ENCODE measurements at regions not wholly inside any gene's neighbourhood (a gene's known extent, or its start where the extent isn't known, plus 50 kb on each side); places are given as distances from the start of the nearest gene placed in this dataset.

DNA sequence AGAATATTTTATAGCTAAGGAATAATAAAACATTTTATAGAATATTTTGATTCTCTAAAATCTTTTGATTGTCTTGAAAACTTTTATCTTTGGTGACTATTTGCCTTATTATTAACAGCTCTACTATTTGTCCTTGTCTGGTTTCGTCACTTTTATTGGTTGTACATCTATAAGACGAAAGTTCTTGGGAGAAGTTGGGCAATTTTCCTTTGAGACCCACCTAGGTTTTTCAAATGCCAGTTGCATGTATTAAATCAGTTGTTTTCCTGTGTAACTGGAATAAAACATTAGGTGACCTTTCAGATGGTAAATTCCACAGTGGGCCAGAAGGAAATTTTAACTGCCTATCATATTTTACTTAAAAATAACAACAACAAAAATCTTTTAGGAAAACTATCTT lies 1245.7 kb downstream of the SI start:
- no peak overlapping the region for H3K27ac Mint-ChIP-seq
- Histone ChIP-seq H2AFZ (ENCODE audit: insufficient read depth, low read depth, low read length, poor library complexity, severe bottlenecking) (no peak overlapping the region), H3K27me3 (replicated peaks in 1 of 4; ENCODE audit: control extremely low read depth in 1 of 4, control insufficient read depth in 3 of 4, insufficient read depth in 4 of 4, low read length in 3 of 4) (no peaks in the 10 kb centered on the region), H3K4me3 (ENCODE audit: control extremely low read depth in 1 of 5, extremely low read depth in 1 of 5, insufficient read depth in 1 of 5, low read depth in 2 of 5, low read length in 4 of 5) (no peak overlapping the region), H4K20me1 (ENCODE audit: control insufficient read depth, insufficient read depth, low read length, poor library complexity, severe bottlenecking) (no peaks in the 10 kb centered on the region), H3K4me1 (ENCODE audit: control insufficient read depth in 2 of 2, insufficient read depth in 2 of 2, low read length in 2 of 2) (no peaks in the 10 kb centered on the region), H3K9me3 (ENCODE audit: control extremely low read depth in 1 of 3, control insufficient read depth in 2 of 3, insufficient read depth in 1 of 3, low read length in 2 of 3) (no peaks in the 10 kb centered on the region), H3K79me2 (ENCODE audit: control insufficient read depth, insufficient read depth, low read length) (no peaks in the 10 kb centered on the region), H3K27ac (ENCODE audit: low read length in 2 of 2) (no peak overlapping the region), H3K36me3 (replicated peaks in 1 of 2; ENCODE audit: control extremely low read depth in 1 of 2, control insufficient read depth in 1 of 2, extremely low read depth in 1 of 2, insufficient read depth in 2 of 2, low read length in 1 of 2) (no peaks in the 10 kb centered on the region), H3K4me2 (replicated peaks; ENCODE audit: low read depth, low read length, poor library complexity, severe bottlenecking) (no peak overlapping the region), H3K9ac (ENCODE audit: low read length) (no peak overlapping the region)
- H3K9me3 Mint-ChIP-seq (ENCODE audit: insufficient read depth), result no peaks in the 10 kb centered on the region
- no CpG with 5 or more reads among the region's 2 CpGs for WGBS (ENCODE audit: insufficient coverage)
- H3K4me1 Mint-ChIP-seq, result no peaks in the 10 kb centered on the region
- DNase-seq (no peak), ATAC-seq (ENCODE audit: low read depth) (no peak)
- POLR2A ChIA-PET, result no interaction called here
- CTCF ChIA-PET, result no interaction called here
- intact Hi-C loops (cut with micrococcal nuclease), result no loop called here
- no peak overlapping the region for H3K4me3 Mint-ChIP-seq
- no peaks in the 10 kb centered on the region for H3K27me3 Mint-ChIP-seq
- TF ChIP-seq, protein P1, sequence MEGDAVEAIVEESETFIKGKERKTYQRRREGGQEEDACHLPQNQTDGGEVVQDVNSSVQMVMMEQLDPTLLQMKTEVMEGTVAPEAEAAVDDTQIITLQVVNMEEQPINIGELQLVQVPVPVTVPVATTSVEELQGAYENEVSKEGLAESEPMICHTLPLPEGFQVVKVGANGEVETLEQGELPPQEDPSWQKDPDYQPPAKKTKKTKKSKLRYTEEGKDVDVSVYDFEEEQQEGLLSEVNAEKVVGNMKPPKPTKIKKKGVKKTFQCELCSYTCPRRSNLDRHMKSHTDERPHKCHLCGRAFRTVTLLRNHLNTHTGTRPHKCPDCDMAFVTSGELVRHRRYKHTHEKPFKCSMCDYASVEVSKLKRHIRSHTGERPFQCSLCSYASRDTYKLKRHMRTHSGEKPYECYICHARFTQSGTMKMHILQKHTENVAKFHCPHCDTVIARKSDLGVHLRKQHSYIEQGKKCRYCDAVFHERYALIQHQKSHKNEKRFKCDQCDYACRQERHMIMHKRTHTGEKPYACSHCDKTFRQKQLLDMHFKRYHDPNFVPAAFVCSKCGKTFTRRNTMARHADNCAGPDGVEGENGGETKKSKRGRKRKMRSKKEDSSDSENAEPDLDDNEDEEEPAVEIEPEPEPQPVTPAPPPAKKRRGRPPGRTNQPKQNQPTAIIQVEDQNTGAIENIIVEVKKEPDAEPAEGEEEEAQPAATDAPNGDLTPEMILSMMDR (IDR thresholded peaks at IDR 0.05), result no peak
- no peak for TF ChIP-seq EZH2 (IDR thresholded peaks at IDR 0.05; ENCODE audit: borderline replicate concordance, insufficient read depth, low read depth, low read length, poor library complexity, severe bottlenecking)

DNA sequence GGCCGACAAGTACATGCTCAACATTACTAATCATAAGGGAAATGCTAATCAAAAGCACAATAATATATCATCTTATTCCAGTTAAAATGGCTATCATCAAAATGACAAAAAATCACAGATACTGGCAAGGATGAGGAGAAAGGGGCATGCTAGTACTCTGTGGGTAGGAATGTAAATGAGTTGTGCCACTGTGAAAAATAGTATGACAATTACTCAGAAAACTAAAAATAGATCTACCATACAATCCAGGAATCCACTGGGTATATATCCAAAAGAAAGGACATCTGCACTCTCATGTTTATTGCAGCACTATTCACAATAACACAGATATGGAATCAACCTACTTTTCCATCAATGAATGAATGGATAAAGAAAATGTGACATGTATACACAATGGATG lies 1256.5 kb downstream of the SI start:
- ATAC-seq (ENCODE audit: low read depth) (no peak), DNase-seq (no peak)
- Histone ChIP-seq H3K4me1 (ENCODE audit: control insufficient read depth in 2 of 2, insufficient read depth in 2 of 2, low read length in 2 of 2) (no peaks in the 10 kb centered on the region), H3K79me2 (ENCODE audit: control insufficient read depth, insufficient read depth, low read length) (no peaks in the 10 kb centered on the region), H3K4me2 (replicated peaks; ENCODE audit: low read depth, low read length, poor library complexity, severe bottlenecking) (no peak overlapping the region), H3K36me3 (replicated peaks in 1 of 2; ENCODE audit: control extremely low read depth in 1 of 2, control insufficient read depth in 1 of 2, extremely low read depth in 1 of 2, insufficient read depth in 2 of 2, low read length in 1 of 2) (no peaks in the 10 kb centered on the region), H3K27me3 (replicated peaks in 1 of 4; ENCODE audit: control extremely low read depth in 1 of 4, control insufficient read depth in 3 of 4, insufficient read depth in 4 of 4, low read length in 3 of 4) (no peaks in the 10 kb centered on the region), H3K4me3 (ENCODE audit: control extremely low read depth in 1 of 5, extremely low read depth in 1 of 5, insufficient read depth in 1 of 5, low read depth in 2 of 5, low read length in 4 of 5) (no peak overlapping the region), H3K9ac (ENCODE audit: low read length) (no peak overlapping the region), H4K20me1 (ENCODE audit: control insufficient read depth, insufficient read depth, low read length, poor library complexity, severe bottlenecking) (no peaks in the 10 kb centered on the region), H3K27ac (ENCODE audit: low read length in 2 of 2) (no peak overlapping the region), H2AFZ (ENCODE audit: insufficient read depth, low read depth, low read length, poor library complexity, severe bottlenecking) (no peak overlapping the region), H3K9me3 (ENCODE audit: control extremely low read depth in 1 of 3, control insufficient read depth in 2 of 3, insufficient read depth in 1 of 3, low read length in 2 of 3) (no peaks in the 10 kb centered on the region)
- Mint-ChIP-seq H3K27ac (no peak overlapping the region), H3K4me1 (no peaks in the 10 kb centered on the region), H3K27me3 (no peaks in the 10 kb centered on the region), H3K9me3 (ENCODE audit: insufficient read depth) (no peaks in the 10 kb centered on the region), H3K4me3 (no peak overlapping the region)
- ChIA-PET POLR2A (no interaction called here), CTCF (no interaction called here)
- intact Hi-C loops (cut with micrococcal nuclease), result no loop called here
- no CpG with 5 or more reads among the region's 1 CpG for WGBS (ENCODE audit: insufficient coverage)
- no peak for TF ChIP-seq EZH2 (IDR thresholded peaks at IDR 0.05; ENCODE audit: borderline replicate concordance, insufficient read depth, low read depth, low read length, poor library complexity, severe bottlenecking)
- TF ChIP-seq, protein P1 (IDR thresholded peaks at IDR 0.05), result no peak

Data from B cell (primary cell).